Gastroesophageal sphincter (tissue), 3 donors: ENCODE measurements at regions not wholly inside any gene's neighbourhood (a gene's known extent, or its start where the extent isn't known, plus 50 kb on each side); places are given as distances from the start of the nearest gene placed in this dataset.

Source experiments
- CTCF ChIP-seq, 4 experiments: fragments of 200-600 bp in 2 of 4; fragments of 450-650 bp in 2 of 4; sonication (generic) in 1 of 4; IDR thresholded peaks; one replicate each; pipeline ENCODE4 v1.5.1; 2017 to 2019; ENCODE audit warnings: antibody characterized with exemption in 4 of 4, mild to moderate bottlenecking in 2 of 4, moderate library complexity in 2 of 4
- EP300 ChIP-seq: sonication (generic); formaldehyde crosslinking; IDR thresholded peaks from one replicate; pipeline ENCODE4 v1.6.1; 2017; ENCODE audit warnings: antibody characterized with exemption, mild to moderate bottlenecking
- POLR2A ChIP-seq, 2 donors: fragments of 450-650 bp; IDR thresholded peaks; one replicate each; pipeline ENCODE4 v1.6.1; 2017; ENCODE audit warnings: antibody characterized with exemption in 2 of 2, mild to moderate bottlenecking in 2 of 2, moderate library complexity in 1 of 2
- POLR2AphosphoS5 ChIP-seq: sonication (generic); formaldehyde crosslinking; IDR thresholded peaks from one replicate; pipeline ENCODE4 v1.6.1; 2017; ENCODE audit warnings: antibody characterized with exemption

GRCh38 chr11:70746351-70746750, 348.0 kb downstream of the CTTN start:
- TF ChIP-seq POLR2A (IDR thresholded peaks at IDR 0.05): no peak
- no peak for TF ChIP-seq CTCF (IDR thresholded peaks at IDR 0.05)
- no peak for TF ChIP-seq POLR2AphosphoS5
- no peak for TF ChIP-seq EP300
